ENCODE measurements at regions not wholly inside any gene's neighbourhood (a gene's known extent, or its start where the extent isn't known, plus 50 kb on each side); places are given as distances from the start of the nearest gene placed in this dataset.

- in situ Hi-C loops (cut with HindIII; ENCODE audit: low sequenced_read_pairs), result no loop called here
- TF ChIP-seq, protein P1, sequence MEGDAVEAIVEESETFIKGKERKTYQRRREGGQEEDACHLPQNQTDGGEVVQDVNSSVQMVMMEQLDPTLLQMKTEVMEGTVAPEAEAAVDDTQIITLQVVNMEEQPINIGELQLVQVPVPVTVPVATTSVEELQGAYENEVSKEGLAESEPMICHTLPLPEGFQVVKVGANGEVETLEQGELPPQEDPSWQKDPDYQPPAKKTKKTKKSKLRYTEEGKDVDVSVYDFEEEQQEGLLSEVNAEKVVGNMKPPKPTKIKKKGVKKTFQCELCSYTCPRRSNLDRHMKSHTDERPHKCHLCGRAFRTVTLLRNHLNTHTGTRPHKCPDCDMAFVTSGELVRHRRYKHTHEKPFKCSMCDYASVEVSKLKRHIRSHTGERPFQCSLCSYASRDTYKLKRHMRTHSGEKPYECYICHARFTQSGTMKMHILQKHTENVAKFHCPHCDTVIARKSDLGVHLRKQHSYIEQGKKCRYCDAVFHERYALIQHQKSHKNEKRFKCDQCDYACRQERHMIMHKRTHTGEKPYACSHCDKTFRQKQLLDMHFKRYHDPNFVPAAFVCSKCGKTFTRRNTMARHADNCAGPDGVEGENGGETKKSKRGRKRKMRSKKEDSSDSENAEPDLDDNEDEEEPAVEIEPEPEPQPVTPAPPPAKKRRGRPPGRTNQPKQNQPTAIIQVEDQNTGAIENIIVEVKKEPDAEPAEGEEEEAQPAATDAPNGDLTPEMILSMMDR (IDR thresholded peaks at IDR 0.05; ENCODE audit: low read depth, low read length, missing control alignments), result no peak
- DNase-seq (ENCODE audit: low read depth), result no peak
- H3K4me3 ChIP-seq (ENCODE audit: low read depth, low read length), result no peak overlapping the region
Observed at GRCh38 chr21:16978309-16978895, 534.4 kb upstream of the CXADR start.

- TF ChIP-seq, protein P1 (IDR thresholded peaks at IDR 0.05; ENCODE audit: low read depth, low read length, missing control alignments), result no peak
- no peak overlapping the region for H3K4me3 ChIP-seq (ENCODE audit: low read depth, low read length)
- no peak for DNase-seq (ENCODE audit: low read depth)
- in situ Hi-C loops (cut with HindIII; ENCODE audit: low sequenced_read_pairs), result no loop called here
Observed at GRCh38 chr21:16979574-16979973, 533.3 kb upstream of the CXADR start.

- H3K4me3 ChIP-seq (ENCODE audit: low read depth, low read length), result no peak overlapping the region
- DNase-seq (ENCODE audit: low read depth), result no peak
- in situ Hi-C loops (cut with HindIII; ENCODE audit: low sequenced_read_pairs), result no loop called here
Observed at GRCh38 chr21:16983420-16983819, 529.4 kb upstream of the CXADR start.

DNA sequence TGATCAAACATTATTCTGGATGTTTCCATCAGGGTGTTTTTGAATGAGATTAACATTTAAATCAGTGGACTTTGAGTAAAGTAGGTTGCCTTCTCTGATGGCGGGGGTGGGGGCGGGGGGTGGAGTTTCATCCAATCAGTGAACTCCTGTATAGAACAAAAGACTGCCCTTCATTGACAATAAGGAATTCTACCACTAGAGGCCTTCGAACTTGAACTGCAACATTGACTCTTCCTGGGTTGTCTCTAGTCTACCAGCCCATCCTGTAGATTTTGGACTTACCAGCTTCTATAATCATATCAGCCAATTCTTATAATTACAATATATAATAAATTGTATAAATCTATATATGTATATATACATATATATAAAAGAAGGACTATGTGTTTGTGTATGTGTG, 520.4 kb upstream of the CXADR start:
- H3K4me3 ChIP-seq (ENCODE audit: low read depth, low read length), result no peak overlapping the region
- TF ChIP-seq, protein P1 (IDR thresholded peaks at IDR 0.05; ENCODE audit: low read depth, low read length, missing control alignments), result no peak
- DNase-seq (ENCODE audit: low read depth), result no peak
- in situ Hi-C loops (cut with HindIII; ENCODE audit: low sequenced_read_pairs), result no loop called here

More at GRCh38 chr21:16983420-16983819, 529.4 kb upstream of the CXADR start:
- TF ChIP-seq, protein P1 (IDR thresholded peaks at IDR 0.05; ENCODE audit: low read depth, low read length, missing control alignments), result no peak

GRCh38 chr21:16993416-16994038, 519.3 kb upstream of the CXADR start:
- H3K4me3 ChIP-seq (ENCODE audit: low read depth, low read length), result no peak overlapping the region
- in situ Hi-C loops (cut with HindIII; ENCODE audit: low sequenced_read_pairs), result no loop called here
- DNase-seq (ENCODE audit: low read depth), result no peak
- TF ChIP-seq, protein P1 (IDR thresholded peaks at IDR 0.05; ENCODE audit: low read depth, low read length, missing control alignments), result no peak

GRCh38 chr21:17002594-17003257, 510.1 kb upstream of the CXADR start:
- DNase-seq (ENCODE audit: low read depth), result no peak
- TF ChIP-seq, protein P1 (IDR thresholded peaks at IDR 0.05; ENCODE audit: low read depth, low read length, missing control alignments), result no peak
- in situ Hi-C loops (cut with HindIII; ENCODE audit: low sequenced_read_pairs), result no loop called here
- no peak overlapping the region for H3K4me3 ChIP-seq (ENCODE audit: low read depth, low read length)

Data from astrocyte of the cerebellum (primary cell).